DND-41 (cell line): ENCODE measurements at regions not wholly inside any gene's neighbourhood (a gene's known extent, or its start where the extent isn't known, plus 50 kb on each side); places are given as distances from the start of the nearest gene placed in this dataset.

ENCODE experiments used
- ATAC-seq: fragments of 200-7000 bp; cut with Tn5 transposase; 3 replicates; pipeline ENCODE4 v1.9.1; 2021; ENCODE audit warnings: low read depth; ENCODE audit not compliant: insufficient read depth
- DNase-seq: peaks from one replicate; pipeline ENCODE4 v3.0.0-alpha.2; 2020
- H2AFZ ChIP-seq: 2 replicates; pipeline ENCODE4 v1.6.0; 2012; ENCODE audit warnings: low read depth, low read length
- H3K27ac ChIP-seq: 2 replicates; pipeline ENCODE4 v1.5.1; 2012; ENCODE audit warnings: low read length, inconsistent platforms
- H3K27me3 ChIP-seq: fragments of 200-600 bp; sonication (generic); 2 replicates; pipeline ENCODE4 v1.6.0; 2012; ENCODE audit warnings: low read length, mild to moderate bottlenecking, inconsistent platforms; ENCODE audit not compliant: insufficient read depth, poor library complexity
- H3K36me3 ChIP-seq: 2 replicates; pipeline ENCODE4 v1.5.1; 2012; ENCODE audit warnings: low read length, inconsistent platforms; ENCODE audit not compliant: insufficient read depth
- H3K4me1 ChIP-seq: 2 replicates; pipeline ENCODE4 v1.5.1; 2012; ENCODE audit warnings: mild to moderate bottlenecking, low read length; ENCODE audit not compliant: insufficient read depth
- H3K4me2 ChIP-seq: 2 replicates; pipeline ENCODE4 v1.6.0; 2012; ENCODE audit warnings: mild to moderate bottlenecking, moderate library complexity, low read length, inconsistent platforms; ENCODE audit not compliant: insufficient read depth
- H3K4me3 ChIP-seq, 2 experiments: fragments of 200-600 bp in 1 of 2; shearing (Covaris generic) in 1 of 2; 2 replicates each; pipeline ENCODE4 v1.5.1; 2012 to 2016; ENCODE audit warnings: inconsistent platforms in 2 of 2, low read length in 2 of 2, mild to moderate bottlenecking in 2 of 2, low read depth in 1 of 2, moderate library complexity in 1 of 2
- H3K79me2 ChIP-seq: 2 replicates; pipeline ENCODE4 v1.6.0; 2012; ENCODE audit warnings: low read length, inconsistent platforms; ENCODE audit not compliant: insufficient read depth
- H3K9ac ChIP-seq: 2 replicates; pipeline ENCODE4 v1.6.0; 2012; ENCODE audit warnings: low read depth, mild to moderate bottlenecking, inconsistent platforms, low read length, moderate library complexity
- H3K9me3 ChIP-seq: 2 replicates; pipeline ENCODE4 v1.5.1; 2012; ENCODE audit warnings: low read length, moderate library complexity, mild to moderate bottlenecking, inconsistent platforms; ENCODE audit not compliant: insufficient read depth, severe bottlenecking
- H4K20me1 ChIP-seq: 2 replicates; pipeline ENCODE4 v1.6.0; 2012; ENCODE audit warnings: low read length; ENCODE audit not compliant: insufficient read depth
- EZH2 ChIP-seq: IDR thresholded peaks from 3 replicates; pipeline ENCODE4 v1.6.1; 2012; ENCODE audit warnings: borderline replicate concordance, low read depth, mild to moderate bottlenecking, moderate library complexity, low read length, inconsistent platforms; ENCODE audit not compliant: severe bottlenecking
- TF ChIP-seq, protein P1 (sequence below): IDR thresholded peaks from 2 replicates; pipeline ENCODE4 v1.5.1; 2012; ENCODE audit warnings: borderline replicate concordance, low read length, moderate library complexity, mild to moderate bottlenecking; ENCODE audit not compliant: poor library complexity, severe bottlenecking; ENCODE audit errors: extremely low read depth

- Histone ChIP-seq H3K27me3 (no peaks in the 10 kb centered on the region), H3K9me3 (no peaks in the 10 kb centered on the region), H3K4me2 (no peak overlapping the region), H3K79me2 (no peaks in the 10 kb centered on the region), H3K4me3 (no peak overlapping the region), H4K20me1 (no peaks in the 10 kb centered on the region), H3K9ac (no peak overlapping the region), H3K4me1 (no peaks in the 10 kb centered on the region), H2AFZ (no peak overlapping the region), H3K27ac (no peak overlapping the region), H3K36me3 (no peaks in the 10 kb centered on the region)
- no peak for ATAC-seq
- no peak for TF ChIP-seq EZH2
- TF ChIP-seq, protein P1, sequence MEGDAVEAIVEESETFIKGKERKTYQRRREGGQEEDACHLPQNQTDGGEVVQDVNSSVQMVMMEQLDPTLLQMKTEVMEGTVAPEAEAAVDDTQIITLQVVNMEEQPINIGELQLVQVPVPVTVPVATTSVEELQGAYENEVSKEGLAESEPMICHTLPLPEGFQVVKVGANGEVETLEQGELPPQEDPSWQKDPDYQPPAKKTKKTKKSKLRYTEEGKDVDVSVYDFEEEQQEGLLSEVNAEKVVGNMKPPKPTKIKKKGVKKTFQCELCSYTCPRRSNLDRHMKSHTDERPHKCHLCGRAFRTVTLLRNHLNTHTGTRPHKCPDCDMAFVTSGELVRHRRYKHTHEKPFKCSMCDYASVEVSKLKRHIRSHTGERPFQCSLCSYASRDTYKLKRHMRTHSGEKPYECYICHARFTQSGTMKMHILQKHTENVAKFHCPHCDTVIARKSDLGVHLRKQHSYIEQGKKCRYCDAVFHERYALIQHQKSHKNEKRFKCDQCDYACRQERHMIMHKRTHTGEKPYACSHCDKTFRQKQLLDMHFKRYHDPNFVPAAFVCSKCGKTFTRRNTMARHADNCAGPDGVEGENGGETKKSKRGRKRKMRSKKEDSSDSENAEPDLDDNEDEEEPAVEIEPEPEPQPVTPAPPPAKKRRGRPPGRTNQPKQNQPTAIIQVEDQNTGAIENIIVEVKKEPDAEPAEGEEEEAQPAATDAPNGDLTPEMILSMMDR: no peak
- no peak for DNase-seq
These were observed 118.5 kb upstream of the MAP1B start for GRCh38 chr5:71988808-71989207.

DNA sequence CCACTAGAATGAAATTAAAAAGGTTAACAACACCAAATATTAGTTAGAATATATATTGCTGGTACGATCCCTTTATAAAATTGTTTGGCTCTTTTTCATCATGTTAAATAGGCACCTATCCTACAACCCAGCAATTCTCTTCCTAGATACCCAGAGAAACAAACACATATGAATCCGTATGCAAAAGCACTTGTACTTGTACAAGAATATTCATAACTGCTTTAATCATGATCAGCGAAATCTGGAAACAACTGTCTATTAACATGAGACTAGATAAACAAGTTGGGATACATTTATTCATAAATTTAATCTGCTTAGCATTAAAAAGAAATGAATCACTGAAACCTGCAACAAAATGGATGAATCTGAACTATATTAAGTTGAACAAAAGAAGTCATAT, 113.7 kb upstream of the MAP1B start:
- Histone ChIP-seq H3K27me3 (no peaks in the 10 kb centered on the region), H3K9me3 (no peaks in the 10 kb centered on the region), H3K79me2 (no peaks in the 10 kb centered on the region), H3K9ac (no peak overlapping the region), H3K4me3 (no peak overlapping the region), H3K4me2 (no peak overlapping the region), H3K4me1 (no peaks in the 10 kb centered on the region), H2AFZ (no peak overlapping the region), H3K36me3 (no peaks in the 10 kb centered on the region), H3K27ac (no peak overlapping the region), H4K20me1 (no peaks in the 10 kb centered on the region)
- ATAC-seq: no peak
- TF ChIP-seq EZH2: no peak
- TF ChIP-seq, protein P1: no peak
- DNase-seq: no peak

GRCh38 chr5:71996789-71997188, 110.5 kb upstream of the MAP1B start:
- H3K79me2 ChIP-seq: no peaks in the 10 kb centered on the region
- H4K20me1 ChIP-seq: no peaks in the 10 kb centered on the region
- H3K27ac ChIP-seq: no peak overlapping the region
- H2AFZ ChIP-seq: no peak overlapping the region
- TF ChIP-seq, protein P1: no peak
- TF ChIP-seq EZH2: no peak
- DNase-seq (no peak), ATAC-seq (no peak)
- no peaks in the 10 kb centered on the region for H3K4me1 ChIP-seq
- no peak overlapping the region for H3K9ac ChIP-seq
- no peaks in the 10 kb centered on the region for H3K36me3 ChIP-seq
- H3K27me3 ChIP-seq: peaks cover 6% of the 10 kb centered on the region
- no peaks in the 10 kb centered on the region for H3K9me3 ChIP-seq
- H3K4me3 ChIP-seq: no peak overlapping the region
- no peak overlapping the region for H3K4me2 ChIP-seq

DNA sequence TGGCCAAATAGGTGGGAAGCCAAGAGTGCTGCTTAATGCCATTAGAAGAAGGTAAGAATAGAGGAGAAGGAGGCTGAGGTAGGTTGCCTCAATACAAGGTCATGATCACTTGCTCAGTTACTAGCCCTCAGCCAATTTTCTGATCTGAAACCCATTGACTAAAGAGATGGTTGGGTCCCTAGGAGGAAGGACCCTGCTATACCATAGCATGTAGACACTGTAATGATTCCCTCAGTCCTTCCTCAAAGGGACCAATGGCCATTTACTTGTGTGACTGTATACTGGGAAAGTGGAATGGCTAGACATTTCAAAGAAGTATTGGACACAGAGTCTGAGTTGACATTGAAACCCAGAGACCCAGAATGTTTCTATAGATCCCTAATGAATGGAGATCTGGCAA, 108.5 kb upstream of the MAP1B start:
- Histone ChIP-seq H3K79me2 (no peaks in the 10 kb centered on the region), H2AFZ (no peak overlapping the region), H3K4me2 (no peak overlapping the region), H3K4me1 (no peaks in the 10 kb centered on the region), H3K36me3 (no peaks in the 10 kb centered on the region), H4K20me1 (no peaks in the 10 kb centered on the region), H3K9me3 (no peaks in the 10 kb centered on the region), H3K27ac (no peak overlapping the region), H3K4me3 (no peak overlapping the region), H3K9ac (no peak overlapping the region), H3K27me3 (peaks cover 13% of the 10 kb centered on the region)
- ATAC-seq (no peak), DNase-seq (no peak)
- TF ChIP-seq EZH2: no peak
- TF ChIP-seq, protein P1: no peak
